ENCODE measurements at regions not wholly inside any gene's neighbourhood (a gene's known extent, or its start where the extent isn't known, plus 50 kb on each side); places are given as distances from the start of the nearest gene placed in this dataset.
A peak's percentile ranks its signal among the peaks of the same experiment; 100 is the strongest.

DNA sequence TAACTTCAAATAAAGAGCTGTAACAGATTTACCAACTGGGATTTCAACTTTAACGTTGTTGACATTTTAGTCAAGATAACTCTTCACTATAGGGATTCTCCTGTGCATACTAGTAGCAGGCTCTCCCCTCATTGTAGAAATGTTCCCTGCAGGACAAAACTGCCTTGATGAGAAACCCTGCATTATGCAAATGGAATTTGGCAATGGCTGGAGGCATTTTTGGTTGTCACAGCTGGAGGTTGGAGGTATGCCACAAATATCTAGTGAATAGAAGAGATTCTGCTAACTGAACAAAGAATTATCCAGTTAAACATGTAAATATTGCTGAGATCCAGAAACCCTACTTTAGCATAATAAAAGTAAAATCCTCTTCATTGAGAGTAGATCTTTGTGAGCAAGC, 928.8 kb upstream of the ALCAM start:
- Histone ChIP-seq H3K4me2 (ENCODE audit: insufficient read depth in 1 of 2, low read depth in 2 of 2, low read length in 2 of 2) (peak overlapping the region in 1 of 2 experiments; percentile 30; a peak in 1 of 4 replicates), H4K8ac (ENCODE audit: extremely low read depth, insufficient read depth, low read length) (no peak overlapping the region), H2AFZ (ENCODE audit: low read length) (no peak overlapping the region), H3K14ac (ENCODE audit: insufficient read length) (no peak overlapping the region), H3K9ac (replicated peaks in 1 of 4; ENCODE audit: extremely low read depth in 1 of 4, low read depth in 3 of 4, low read length in 3 of 4) (no peak overlapping the region), H2BK20ac (ENCODE audit: low read length) (no peak overlapping the region), H3K79me2 (ENCODE audit: control insufficient read depth in 1 of 2, insufficient read depth in 2 of 2, low read length in 2 of 2) (no peaks in the 10 kb centered on the region), H4K20me1 (replicated peaks in 1 of 2; ENCODE audit: control insufficient read depth in 1 of 2, insufficient read depth in 2 of 2, low read length in 2 of 2) (no peaks in the 10 kb centered on the region), H4K91ac (replicated peaks; ENCODE audit: insufficient read length, low read length) (no peak overlapping the region), H3K79me1 (ENCODE audit: low read depth, low read length) (no peaks in the 10 kb centered on the region), H2BK120ac (replicated peaks; ENCODE audit: low read depth, low read length) (no peak overlapping the region), H2AK5ac (ENCODE audit: low read depth, low read length) (no peak overlapping the region), H4K5ac (ENCODE audit: insufficient read length, low read depth, low read length) (peak overlapping the region; percentile 66), H3K23me2 (ENCODE audit: low read depth, low read length) (no peaks in the 10 kb centered on the region), H3K27me3 (replicated peaks in 1 of 4; ENCODE audit: control insufficient read depth in 3 of 4, extremely low read depth in 1 of 4, insufficient read depth in 3 of 4, low read length in 3 of 4) (no peaks in the 10 kb centered on the region), H2BK5ac (ENCODE audit: low read depth, low read length) (no peak overlapping the region), H3K23ac (ENCODE audit: insufficient read length) (no peak overlapping the region), H3K4ac (replicated peaks; ENCODE audit: insufficient read length, low read depth, low read length) (no peak overlapping the region), H3K18ac (ENCODE audit: extremely low read depth, low read length) (no peak overlapping the region), H3K36me3 (ENCODE audit: control insufficient read depth in 2 of 4, insufficient read depth in 4 of 4, low read length in 3 of 4) (no peaks in the 10 kb centered on the region), H3K56ac (replicated peaks; ENCODE audit: insufficient read length, low read depth, low read length) (peak overlapping the region; percentile 83), H3K27ac (ENCODE audit: low read depth, low read length) (no peak overlapping the region), H3K4me1 (replicated peaks in 1 of 4; ENCODE audit: control insufficient read depth in 3 of 4, insufficient read depth in 4 of 4, low read length in 3 of 4) (peaks cover 0 to 9% (median 5%) of the 10 kb centered on the region in 4 experiments; a peak in 4 of 7 replicates), H3K4me3 (ENCODE audit: extremely low read depth in 1 of 4, insufficient read depth in 2 of 4, low read depth in 3 of 4, low read length in 4 of 4) (peak overlapping the region in 1 of 4 experiments; percentile 14; a peak in 1 of 8 replicates), H3K9me3 (ENCODE audit: insufficient read depth in 2 of 2, low read depth in 1 of 2, low read length in 1 of 2) (peaks cover 0 to 2% of the 10 kb centered on the region in 2 experiments; a peak in 1 of 4 replicates), H2BK15ac (ENCODE audit: low read length) (no peak overlapping the region), H2BK12ac (ENCODE audit: low read depth, low read length) (no peak overlapping the region)
- DNase-seq (ENCODE audit: low read depth in 1 of 2, low spot score in 2 of 2) (peak in 1 of 2 experiments; percentile 27), FAIRE-seq (peak; percentile 57)
- 11% methylated on average over 1 of the region's 1 CpG; no CpG with 5 or more reads in 1 of the 2 experiments for WGBS, 2 experiments (ENCODE audit: extremely low coverage in 1 of 2, insufficient coverage in 1 of 2, insufficient read length in 1 of 2, insufficient replicate concordance in 2 of 2, low coverage in 1 of 2, low lambda C conversion rate in 2 of 2, missing lambda C conversion rate in 1 of 2)
- TF ChIP-seq CEBPB (IDR thresholded peaks at IDR 0.05; ENCODE audit: low read depth, low read length): 0 out of 2 replicates have a peak, but pooled peaks have one; percentile 7
- no peak for TF ChIP-seq NRF1 (IDR thresholded peaks at IDR 0.05; ENCODE audit: low read depth, low read length)
- 0 out of 2 replicates have a peak, but pooled peaks have one; percentile 8 for TF ChIP-seq TEAD4 (IDR thresholded peaks at IDR 0.05; ENCODE audit: low read depth, low read length)
- ChIA-PET CTCF (ENCODE audit: partially characterized antibody) (interaction anchor here (1.8 kb wide), 1 partner anchor 24 kb away, joined by 4 read pairs; no protein-coding TSS in a partner anchor), POLR2A (ENCODE audit: partially characterized antibody) (no interaction called here)
